HepG2 (cell line): ENCODE measurements at regions not wholly inside any gene's neighbourhood (a gene's known extent, or its start where the extent isn't known, plus 50 kb on each side); places are given as distances from the start of the nearest gene placed in this dataset.

Experiments used
- ATM ChIP-seq: fragments of 450-650 bp; IDR thresholded peaks from 2 replicates; pipeline ENCODE4 v1.7.1; 2017; ENCODE audit warnings: mild to moderate bottlenecking, borderline replicate concordance
- FOXA1 ChIP-seq, 2 experiments: fragments of 450-650 bp in 1 of 2; sonication (generic) in 1 of 2; formaldehyde crosslinking in 1 of 2; IDR thresholded peaks; 2 replicates each; pipeline versions ENCODE4 v1.4.0 to v1.6.1; 2016 to 2020; ENCODE audit warnings: missing genetic modification reagents in 1 of 2
- KIAA2018 ChIP-seq: sonication (generic); formaldehyde crosslinking; IDR thresholded peaks from 2 replicates; pipeline ENCODE4 v1.5.0; 2020; ENCODE audit warnings: mild to moderate bottlenecking, missing genetic modification reagents, borderline replicate concordance
- NFYC ChIP-seq: IDR thresholded peaks from 2 replicates; pipeline ENCODE4 v1.6.1; 2016; ENCODE audit warnings: missing genetic modification reagents, missing compliant biosample characterization
- NR1H2 ChIP-seq: sonication (generic); formaldehyde crosslinking; IDR thresholded peaks from 2 replicates; pipeline ENCODE4 v1.8.1; 2022; ENCODE audit warnings: low read depth, missing genetic modification reagents, borderline replicate concordance
- RAD51 ChIP-seq: fragments of 450-650 bp; IDR thresholded peaks from 2 replicates; pipeline ENCODE4 v1.6.1; 2016; ENCODE audit warnings: borderline replicate concordance
- SALL1 ChIP-seq: sonication (generic); formaldehyde crosslinking; IDR thresholded peaks from 2 replicates; pipeline ENCODE4 v1.8.0; 2022; ENCODE audit warnings: mild to moderate bottlenecking, missing genetic modification reagents
- U2AF1 ChIP-seq: fragments of 200-400 bp; formaldehyde crosslinking; optimal IDR thresholded peaks from 2 replicates; pipeline ENCODE3; 2017; ENCODE audit warnings: mild to moderate bottlenecking, low read depth, low read length
- UBTF ChIP-seq: sonication (generic); formaldehyde crosslinking; IDR thresholded peaks from 2 replicates; pipeline ENCODE4 v1.4.0; 2020; ENCODE audit warnings: mild to moderate bottlenecking, missing genetic modification reagents
- ZBTB42 ChIP-seq: sonication (generic); formaldehyde crosslinking; IDR thresholded peaks from 2 replicates; pipeline ENCODE4 v1.5.0; 2020; ENCODE audit warnings: mild to moderate bottlenecking, missing genetic modification reagents
- ZFP1 ChIP-seq: IDR thresholded peaks from 2 replicates; pipeline ENCODE4 v1.6.1; 2016
- ZNF256 ChIP-seq: sonication (generic); formaldehyde crosslinking; conservative IDR thresholded peaks from 2 replicates; pipeline ENCODE4 v1.4.0; 2020; ENCODE audit warnings: missing genetic modification reagents
- ZNF30 ChIP-seq: sonication (generic); formaldehyde crosslinking; IDR thresholded peaks from 2 replicates; pipeline ENCODE4 v1.5.0; 2020; ENCODE audit warnings: mild to moderate bottlenecking, missing genetic modification reagents
- ZNF317 ChIP-seq: sonication (generic); formaldehyde crosslinking; IDR thresholded peaks from 2 replicates; pipeline ENCODE4 v1.5.0; 2020; ENCODE audit warnings: mild to moderate bottlenecking, missing genetic modification reagents
- ZNF550 ChIP-seq: sonication (generic); formaldehyde crosslinking; IDR thresholded peaks from 2 replicates; pipeline ENCODE4 v1.4.0; 2020; ENCODE audit warnings: mild to moderate bottlenecking, missing genetic modification reagents, borderline replicate concordance
- ZSCAN25 ChIP-seq: sonication (generic); formaldehyde crosslinking; IDR thresholded peaks from 2 replicates; pipeline ENCODE4 v1.8.0; 2022; ENCODE audit warnings: mild to moderate bottlenecking, missing genetic modification reagents
- TF ChIP-seq, protein P1 (sequence below): sonication (generic); formaldehyde crosslinking; IDR thresholded peaks from 2 replicates; pipeline ENCODE4 v1.4.0; 2020; ENCODE audit warnings: missing genetic modification reagents

DNA sequence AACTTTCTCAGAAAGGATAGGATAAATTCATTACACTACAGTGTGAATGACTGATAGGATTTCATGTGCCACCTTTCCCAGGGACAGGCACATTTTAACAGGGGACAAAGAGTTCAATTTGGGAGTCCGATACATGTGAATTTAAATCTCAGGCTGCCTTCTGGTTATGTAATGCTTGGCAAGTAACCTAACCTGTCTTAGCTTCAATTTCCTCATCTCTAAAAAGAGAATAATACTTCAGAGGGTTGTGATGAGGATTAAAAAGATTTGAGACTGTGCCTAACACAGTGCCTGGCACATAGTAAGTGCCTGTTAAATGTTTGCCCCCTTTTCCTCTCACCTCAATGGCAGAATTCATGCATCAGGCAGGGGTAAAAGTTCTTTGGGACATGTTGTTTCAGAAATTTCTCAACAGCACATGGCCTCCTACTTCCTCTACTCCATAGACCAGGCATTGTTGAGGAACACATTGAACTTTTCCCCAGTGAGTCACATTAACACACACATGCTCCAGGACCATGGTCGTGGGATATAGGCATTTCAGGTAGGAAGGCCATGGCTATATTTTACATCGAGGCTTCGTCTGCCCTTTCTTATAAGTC is 94.6 kb upstream of the EGFLAM start (continued):
- TF ChIP-seq ATM (no peak), U2AF1 (no peak), NR1H2 (CRISPR knock-in tag) (no peak), ZNF550 (no peak), SALL1 (peak; percentile 60; the same call in 1 of the 2 replicates), ZSCAN25 (no peak), ZNF256 (CRISPR knock-in tag) (no peak), FOXA1 (IDR thresholded peaks at IDR 0.05) (no peak), FOXA1 (CRISPR knock-in tag; IDR thresholded peaks at IDR 0.05) (peak; percentile 62; the same call in 1 of the 2 replicates), UBTF (CRISPR knock-in tag) (no peak), RAD51 (no peak), ZNF30 (CRISPR knock-in tag) (no peak), ZFP1 (CRISPR knock-in tag) (no peak), ZNF317 (CRISPR knock-in tag) (no peak), NFYC (CRISPR knock-in tag) (no peak), ZBTB42 (CRISPR knock-in tag) (no peak), KIAA2018 (CRISPR knock-in tag) (no peak)
- TF ChIP-seq, protein P1, sequence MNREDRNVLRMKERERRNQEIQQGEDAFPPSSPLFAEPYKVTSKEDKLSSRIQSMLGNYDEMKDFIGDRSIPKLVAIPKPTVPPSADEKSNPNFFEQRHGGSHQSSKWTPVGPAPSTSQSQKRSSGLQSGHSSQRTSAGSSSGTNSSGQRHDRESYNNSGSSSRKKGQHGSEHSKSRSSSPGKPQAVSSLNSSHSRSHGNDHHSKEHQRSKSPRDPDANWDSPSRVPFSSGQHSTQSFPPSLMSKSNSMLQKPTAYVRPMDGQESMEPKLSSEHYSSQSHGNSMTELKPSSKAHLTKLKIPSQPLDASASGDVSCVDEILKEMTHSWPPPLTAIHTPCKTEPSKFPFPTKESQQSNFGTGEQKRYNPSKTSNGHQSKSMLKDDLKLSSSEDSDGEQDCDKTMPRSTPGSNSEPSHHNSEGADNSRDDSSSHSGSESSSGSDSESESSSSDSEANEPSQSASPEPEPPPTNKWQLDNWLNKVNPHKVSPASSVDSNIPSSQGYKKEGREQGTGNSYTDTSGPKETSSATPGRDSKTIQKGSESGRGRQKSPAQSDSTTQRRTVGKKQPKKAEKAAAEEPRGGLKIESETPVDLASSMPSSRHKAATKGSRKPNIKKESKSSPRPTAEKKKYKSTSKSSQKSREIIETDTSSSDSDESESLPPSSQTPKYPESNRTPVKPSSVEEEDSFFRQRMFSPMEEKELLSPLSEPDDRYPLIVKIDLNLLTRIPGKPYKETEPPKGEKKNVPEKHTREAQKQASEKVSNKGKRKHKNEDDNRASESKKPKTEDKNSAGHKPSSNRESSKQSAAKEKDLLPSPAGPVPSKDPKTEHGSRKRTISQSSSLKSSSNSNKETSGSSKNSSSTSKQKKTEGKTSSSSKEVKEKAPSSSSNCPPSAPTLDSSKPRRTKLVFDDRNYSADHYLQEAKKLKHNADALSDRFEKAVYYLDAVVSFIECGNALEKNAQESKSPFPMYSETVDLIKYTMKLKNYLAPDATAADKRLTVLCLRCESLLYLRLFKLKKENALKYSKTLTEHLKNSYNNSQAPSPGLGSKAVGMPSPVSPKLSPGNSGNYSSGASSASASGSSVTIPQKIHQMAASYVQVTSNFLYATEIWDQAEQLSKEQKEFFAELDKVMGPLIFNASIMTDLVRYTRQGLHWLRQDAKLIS, result no peak
